ENCODE measurements at regions not wholly inside any gene's neighbourhood (a gene's known extent, or its start where the extent isn't known, plus 50 kb on each side); places are given as distances from the start of the nearest gene placed in this dataset.

GRCh38 chr2:83866211-83866610, 592.9 kb downstream of the SUCLG1 start:
- H3K4me1 ChIP-seq, result no peaks in the 10 kb centered on the region
- H3K27ac ChIP-seq, result no peak overlapping the region
- TF ChIP-seq, protein P1, sequence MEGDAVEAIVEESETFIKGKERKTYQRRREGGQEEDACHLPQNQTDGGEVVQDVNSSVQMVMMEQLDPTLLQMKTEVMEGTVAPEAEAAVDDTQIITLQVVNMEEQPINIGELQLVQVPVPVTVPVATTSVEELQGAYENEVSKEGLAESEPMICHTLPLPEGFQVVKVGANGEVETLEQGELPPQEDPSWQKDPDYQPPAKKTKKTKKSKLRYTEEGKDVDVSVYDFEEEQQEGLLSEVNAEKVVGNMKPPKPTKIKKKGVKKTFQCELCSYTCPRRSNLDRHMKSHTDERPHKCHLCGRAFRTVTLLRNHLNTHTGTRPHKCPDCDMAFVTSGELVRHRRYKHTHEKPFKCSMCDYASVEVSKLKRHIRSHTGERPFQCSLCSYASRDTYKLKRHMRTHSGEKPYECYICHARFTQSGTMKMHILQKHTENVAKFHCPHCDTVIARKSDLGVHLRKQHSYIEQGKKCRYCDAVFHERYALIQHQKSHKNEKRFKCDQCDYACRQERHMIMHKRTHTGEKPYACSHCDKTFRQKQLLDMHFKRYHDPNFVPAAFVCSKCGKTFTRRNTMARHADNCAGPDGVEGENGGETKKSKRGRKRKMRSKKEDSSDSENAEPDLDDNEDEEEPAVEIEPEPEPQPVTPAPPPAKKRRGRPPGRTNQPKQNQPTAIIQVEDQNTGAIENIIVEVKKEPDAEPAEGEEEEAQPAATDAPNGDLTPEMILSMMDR (IDR thresholded peaks at IDR 0.05), result no peak
- H3K36me3 ChIP-seq, result no peaks in the 10 kb centered on the region
- intact Hi-C loops (cut with DNase I), result no loop called here
- H3K4me3 ChIP-seq, result no peak overlapping the region
- no peak for DNase-seq
- no peaks in the 10 kb centered on the region for H3K27me3 ChIP-seq
- no peak overlapping the region for H3K9ac ChIP-seq (ENCODE audit: low read depth in 2 of 2, low read length in 2 of 2)
- no peaks in the 10 kb centered on the region for H3K9me3 ChIP-seq

DNA sequence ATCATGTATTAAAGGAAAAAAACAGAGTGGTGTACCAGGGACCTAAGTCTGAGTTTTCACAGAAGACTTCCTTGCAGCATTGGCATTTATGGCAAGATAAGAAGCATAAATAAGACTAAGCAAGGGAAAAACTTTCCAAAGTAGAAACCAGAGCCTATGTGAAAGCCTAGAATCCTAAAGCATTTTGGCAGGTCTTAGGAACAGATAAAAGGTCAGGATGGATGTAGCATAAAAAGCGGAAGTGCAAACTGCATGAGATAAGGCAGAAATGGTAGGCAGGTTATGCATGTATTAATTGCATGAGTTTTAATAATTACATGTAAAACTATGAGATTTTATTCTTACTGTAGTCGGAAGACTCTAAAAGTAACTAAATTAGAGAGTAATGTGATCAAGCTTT, 596.5 kb downstream of the SUCLG1 start:
- H3K9ac ChIP-seq (ENCODE audit: low read depth in 2 of 2, low read length in 2 of 2), result no peak overlapping the region
- H3K36me3 ChIP-seq, result no peaks in the 10 kb centered on the region
- TF ChIP-seq, protein P1 (IDR thresholded peaks at IDR 0.05), result no peak
- intact Hi-C loops (cut with DNase I), result no loop called here
- no peak for DNase-seq
- H3K27ac ChIP-seq, result no peak overlapping the region
- no peak overlapping the region for H3K4me3 ChIP-seq
- H3K27me3 ChIP-seq, result no peaks in the 10 kb centered on the region
- no peaks in the 10 kb centered on the region for H3K4me1 ChIP-seq
- no peaks in the 10 kb centered on the region for H3K9me3 ChIP-seq

GRCh38 chr2:83860320-83860719, 598.8 kb downstream of the SUCLG1 start:
- intact Hi-C loops (cut with DNase I), result no loop called here
- TF ChIP-seq, protein P1 (IDR thresholded peaks at IDR 0.05), result no peak
- DNase-seq, result no peak

GRCh38 chr2:83859553-83859952, 599.5 kb downstream of the SUCLG1 start:
- Histone ChIP-seq H3K9me3 (no peaks in the 10 kb centered on the region), H3K4me3 (no peak overlapping the region), H3K27ac (no peak overlapping the region), H3K4me1 (no peaks in the 10 kb centered on the region), H3K27me3 (no peaks in the 10 kb centered on the region), H3K9ac (ENCODE audit: low read depth in 2 of 2, low read length in 2 of 2) (no peak overlapping the region), H3K36me3 (no peaks in the 10 kb centered on the region)
- TF ChIP-seq, protein P1 (IDR thresholded peaks at IDR 0.05), result no peak
- DNase-seq, result no peak
- intact Hi-C loops (cut with DNase I), result no loop called here

More at GRCh38 chr2:83860320-83860719, 598.8 kb downstream of the SUCLG1 start:
- Histone ChIP-seq H3K4me3 (no peak overlapping the region), H3K9me3 (no peaks in the 10 kb centered on the region), H3K27ac (no peak overlapping the region), H3K9ac (ENCODE audit: low read depth in 2 of 2, low read length in 2 of 2) (no peak overlapping the region), H3K27me3 (no peaks in the 10 kb centered on the region), H3K4me1 (no peaks in the 10 kb centered on the region), H3K36me3 (no peaks in the 10 kb centered on the region)

- H3K9me3 ChIP-seq, result no peaks in the 10 kb centered on the region
- H3K36me3 ChIP-seq, result no peaks in the 10 kb centered on the region
- intact Hi-C loops (cut with DNase I), result no loop called here
- TF ChIP-seq, protein P1 (IDR thresholded peaks at IDR 0.05), result no peak
- no peak overlapping the region for H3K4me3 ChIP-seq
- H3K27ac ChIP-seq, result no peak overlapping the region
- H3K4me1 ChIP-seq, result no peaks in the 10 kb centered on the region
- H3K27me3 ChIP-seq, result no peaks in the 10 kb centered on the region
- no peak overlapping the region for H3K9ac ChIP-seq (ENCODE audit: low read depth in 2 of 2, low read length in 2 of 2)
- no peak for DNase-seq
Measured at GRCh38 chr2:83851066-83851465, 608.0 kb downstream of the SUCLG1 start.
